GM18867 (cell line): ENCODE measurements at regions not wholly inside any gene's neighbourhood (a gene's known extent, or its start where the extent isn't known, plus 50 kb on each side); places are given as distances from the start of the nearest gene placed in this dataset.

Experiments used
- ATAC-seq: cut with Tn5 transposase; IDR thresholded peaks from one replicate; pipeline ENCODE4 v1.9.1; 2021; ENCODE audit warnings: mild to moderate bottlenecking, moderate library complexity; ENCODE audit not compliant: unreplicated experiment

- ATAC-seq, result no peak
These were observed 665.2 kb upstream of the ID2 start for GRCh38 chr2:8016688-8017087.

- no peak for ATAC-seq
These were observed 662.9 kb upstream of the ID2 start for GRCh38 chr2:8018956-8019355.

- ATAC-seq, result no peak
These were observed 661.9 kb upstream of the ID2 start for GRCh38 chr2:8019934-8020333.

- ATAC-seq, result no peak
These were observed 659.9 kb upstream of the ID2 start for GRCh38 chr2:8021921-8022320.

GRCh38 chr2:8022908-8023640 is 658.8 kb upstream of the ID2 start:
- peak; percentile 41 for ATAC-seq

- ATAC-seq, result no peak
These were observed 657.4 kb upstream of the ID2 start for GRCh38 chr2:8024506-8024905.

- ATAC-seq, result no peak
These were observed 655.5 kb upstream of the ID2 start for GRCh38 chr2:8026381-8026780.

GRCh38 chr2:8027387-8027786 is 654.5 kb upstream of the ID2 start:
- no peak for ATAC-seq

GRCh38 chr2:8028036-8028435 is 653.8 kb upstream of the ID2 start:
- no peak for ATAC-seq

- no peak for ATAC-seq
These were observed 653.4 kb upstream of the ID2 start for GRCh38 chr2:8028436-8028835.

- ATAC-seq, result no peak
These were observed 652.9 kb upstream of the ID2 start for GRCh38 chr2:8028981-8029380.

- ATAC-seq, result no peak
These were observed 651.1 kb upstream of the ID2 start for GRCh38 chr2:8030573-8031303.

- no peak for ATAC-seq
These were observed 650.5 kb upstream of the ID2 start for GRCh38 chr2:8031370-8031769.

- ATAC-seq, result no peak
These were observed 648.2 kb upstream of the ID2 start for GRCh38 chr2:8033546-8034096.

GRCh38 chr2:8036366-8036765 is 645.5 kb upstream of the ID2 start:
- ATAC-seq, result no peak

GRCh38 chr2:8039732-8040131 is 642.1 kb upstream of the ID2 start:
- ATAC-seq, result no peak

- ATAC-seq, result no peak
These were observed 638.6 kb upstream of the ID2 start for GRCh38 chr2:8043295-8043694.

GRCh38 chr2:8044046-8044594 is 637.7 kb upstream of the ID2 start:
- ATAC-seq, result no peak

GRCh38 chr2:8045081-8045614 is 636.7 kb upstream of the ID2 start:
- ATAC-seq, result no peak

GRCh38 chr2:8046849-8047248 is 635.0 kb upstream of the ID2 start:
- no peak for ATAC-seq

GRCh38 chr2:8049176-8049575 is 632.7 kb upstream of the ID2 start:
- ATAC-seq, result no peak
